Mammary epithelial cell (primary cell): ENCODE measurements at regions not wholly inside any gene's neighbourhood (a gene's known extent, or its start where the extent isn't known, plus 50 kb on each side); places are given as distances from the start of the nearest gene placed in this dataset.

Experiments
- EZH2 ChIP-seq: IDR thresholded peaks from 2 replicates; pipeline ENCODE4 v1.6.1; 2012; ENCODE audit warnings: low read length, inconsistent platforms, borderline replicate concordance
- TF ChIP-seq, protein P1 (sequence below), 2 donors: IDR thresholded peaks in 1 of 2; conservative IDR thresholded peaks in 1 of 2; 2 replicates each; pipeline ENCODE4 v1.5.1; 2011 to 2012; ENCODE audit warnings: inconsistent platforms in 2 of 2, low read length in 2 of 2, mild to moderate bottlenecking in 2 of 2, control low read depth in 1 of 2, low read depth in 1 of 2; ENCODE audit not compliant: insufficient read depth in 1 of 2; ENCODE audit errors: extremely low read depth in 1 of 2

- TF ChIP-seq, protein P1, sequence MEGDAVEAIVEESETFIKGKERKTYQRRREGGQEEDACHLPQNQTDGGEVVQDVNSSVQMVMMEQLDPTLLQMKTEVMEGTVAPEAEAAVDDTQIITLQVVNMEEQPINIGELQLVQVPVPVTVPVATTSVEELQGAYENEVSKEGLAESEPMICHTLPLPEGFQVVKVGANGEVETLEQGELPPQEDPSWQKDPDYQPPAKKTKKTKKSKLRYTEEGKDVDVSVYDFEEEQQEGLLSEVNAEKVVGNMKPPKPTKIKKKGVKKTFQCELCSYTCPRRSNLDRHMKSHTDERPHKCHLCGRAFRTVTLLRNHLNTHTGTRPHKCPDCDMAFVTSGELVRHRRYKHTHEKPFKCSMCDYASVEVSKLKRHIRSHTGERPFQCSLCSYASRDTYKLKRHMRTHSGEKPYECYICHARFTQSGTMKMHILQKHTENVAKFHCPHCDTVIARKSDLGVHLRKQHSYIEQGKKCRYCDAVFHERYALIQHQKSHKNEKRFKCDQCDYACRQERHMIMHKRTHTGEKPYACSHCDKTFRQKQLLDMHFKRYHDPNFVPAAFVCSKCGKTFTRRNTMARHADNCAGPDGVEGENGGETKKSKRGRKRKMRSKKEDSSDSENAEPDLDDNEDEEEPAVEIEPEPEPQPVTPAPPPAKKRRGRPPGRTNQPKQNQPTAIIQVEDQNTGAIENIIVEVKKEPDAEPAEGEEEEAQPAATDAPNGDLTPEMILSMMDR (conservative IDR thresholded peaks at IDR 0.05 in 1 of 2, IDR thresholded peaks at IDR 0.05 in 1 of 2; ENCODE audit: extremely low read depth in 1 of 2, insufficient read depth in 1 of 2, low read depth in 1 of 2, low read length in 2 of 2) = no peak
- no peak for TF ChIP-seq EZH2
Measured at GRCh38 chr3:154753101-154753500, 323.1 kb upstream of the GPR149 start.
